GM12891 (cell line): ENCODE measurements at regions not wholly inside any gene's neighbourhood (a gene's known extent, or its start where the extent isn't known, plus 50 kb on each side); places are given as distances from the start of the nearest gene placed in this dataset.

ENCODE experiments used
- DNase-seq: peaks from one replicate; pipeline ENCODE4 v3.0.0; 2011; ENCODE audit warnings: low spot score; ENCODE audit not compliant: insufficient read length
- FAIRE-seq: peaks from 2 replicates; lab custom pipeline; 2011; peaks lifted over from hg19 to GRCh38; lab: Jason Lieb, UNC
- PAX5 ChIP-seq: IDR thresholded peaks from 2 replicates; pipeline ENCODE4 v1.6.1; 2011; ENCODE audit warnings: low read length, moderate library complexity, mild to moderate bottlenecking; ENCODE audit not compliant: insufficient read depth, severe bottlenecking
- POLR2A ChIP-seq: IDR thresholded peaks from 2 replicates; pipeline ENCODE4 v1.6.1; 2011; ENCODE audit warnings: low read depth, low read length, control low read depth
- POLR2AphosphoS5 ChIP-seq: IDR thresholded peaks from 2 replicates; pipeline ENCODE4 v1.6.1; 2011; ENCODE audit warnings: low read depth, low read length, control low read depth
- POU2F2 ChIP-seq: IDR thresholded peaks from 2 replicates; pipeline ENCODE4 v1.6.1; 2011; ENCODE audit warnings: low read depth, mild to moderate bottlenecking, control low read depth, low read length, moderate library complexity
- SPI1 ChIP-seq: IDR thresholded peaks from 2 replicates; pipeline ENCODE4 v1.6.1; 2011; ENCODE audit warnings: low read depth, low read length, control low read depth
- TAF1 ChIP-seq: IDR thresholded peaks from 2 replicates; pipeline ENCODE4 v1.6.1; 2011; ENCODE audit warnings: low read depth, low read length, control low read depth

DNA sequence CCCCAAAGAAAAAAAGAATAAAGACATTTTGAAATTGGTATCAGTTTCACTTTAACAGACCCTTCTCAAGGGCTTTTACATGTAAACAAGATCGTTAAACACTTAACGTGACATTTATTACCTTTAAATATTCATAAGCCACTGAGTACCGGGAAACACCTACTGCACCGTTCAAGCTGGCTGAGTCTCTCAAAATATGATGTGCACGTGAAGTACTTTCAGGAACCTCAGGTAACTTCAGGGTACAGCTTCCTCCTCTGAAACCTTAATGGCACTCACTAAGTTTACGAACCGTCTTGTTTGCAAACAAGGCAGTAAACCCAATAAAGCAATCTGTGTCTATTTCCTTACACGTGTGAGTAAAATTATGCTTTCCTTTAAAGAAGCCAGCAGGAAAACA is 105.5 kb upstream of the TENM4 start:
- FAIRE-seq = no peak
- DNase-seq = no peak
- TF ChIP-seq PAX5 (no peak), POLR2A (no peak), POU2F2 (no peak), TAF1 (no peak), SPI1 (no peak), POLR2AphosphoS5 (no peak)

DNA sequence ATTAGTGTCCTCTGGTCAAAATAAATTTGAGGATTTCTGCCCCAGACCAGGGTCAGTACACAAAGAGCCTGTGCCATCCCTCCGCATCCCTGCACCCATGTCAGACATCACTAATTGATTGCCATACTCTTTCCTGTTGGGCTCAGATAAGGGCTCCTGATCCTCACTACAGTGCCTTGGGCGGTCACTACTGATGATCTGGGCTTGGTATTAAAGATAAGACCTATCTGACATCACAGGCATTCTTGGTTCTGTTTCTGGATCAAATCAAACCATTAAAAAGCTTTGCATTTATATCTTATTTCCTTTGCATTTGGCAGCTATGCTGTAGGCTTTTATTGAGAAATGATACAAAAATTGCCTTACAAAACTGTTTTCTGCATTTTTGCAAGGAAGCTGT is 103.5 kb upstream of the TENM4 start:
- no peak for FAIRE-seq

GRCh38 chr11:79543101-79543500 is 102.3 kb upstream of the TENM4 start:
- TF ChIP-seq POLR2A = no peak
- no peak for TF ChIP-seq PAX5
- no peak for TF ChIP-seq SPI1
- FAIRE-seq (no peak), DNase-seq (no peak)

More for the DNA sequence above, 103.5 kb upstream of the TENM4 start:
- no peak for DNase-seq
- TF ChIP-seq PAX5 = no peak

DNA sequence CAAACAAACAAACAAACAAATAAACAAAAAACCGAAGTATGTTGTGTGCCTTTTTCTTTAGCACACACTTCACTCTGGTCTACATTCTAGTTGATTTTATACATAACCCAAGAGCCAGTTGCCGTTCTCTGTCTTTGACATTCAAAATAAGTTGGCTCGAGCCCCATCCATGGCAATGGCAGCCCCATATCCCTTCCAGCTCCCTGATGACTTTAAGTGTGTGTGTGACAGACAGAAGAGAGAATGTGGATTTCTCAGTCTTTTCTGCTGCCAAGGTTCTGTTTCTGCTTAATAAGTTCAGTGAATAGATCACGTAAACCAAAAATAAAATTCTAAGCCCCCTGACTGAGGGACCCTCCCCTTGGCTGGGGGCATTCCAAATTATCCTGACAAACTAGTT is 100.6 kb upstream of the TENM4 start:
- DNase-seq = no peak
- TF ChIP-seq POU2F2 (no peak), POLR2A (no peak), TAF1 (no peak), PAX5 (no peak), SPI1 (no peak), POLR2AphosphoS5 (no peak)
- FAIRE-seq = no peak

- no peak for FAIRE-seq
- TF ChIP-seq POLR2AphosphoS5 (no peak), PAX5 (no peak), SPI1 (no peak), TAF1 (no peak), POLR2A (no peak), POU2F2 (no peak)
- DNase-seq = no peak
Observed at GRCh38 chr11:79538775-79539174, 97.9 kb upstream of the TENM4 start.

- FAIRE-seq = no peak
Observed at GRCh38 chr11:79536155-79536917, 95.5 kb upstream of the TENM4 start.

DNA sequence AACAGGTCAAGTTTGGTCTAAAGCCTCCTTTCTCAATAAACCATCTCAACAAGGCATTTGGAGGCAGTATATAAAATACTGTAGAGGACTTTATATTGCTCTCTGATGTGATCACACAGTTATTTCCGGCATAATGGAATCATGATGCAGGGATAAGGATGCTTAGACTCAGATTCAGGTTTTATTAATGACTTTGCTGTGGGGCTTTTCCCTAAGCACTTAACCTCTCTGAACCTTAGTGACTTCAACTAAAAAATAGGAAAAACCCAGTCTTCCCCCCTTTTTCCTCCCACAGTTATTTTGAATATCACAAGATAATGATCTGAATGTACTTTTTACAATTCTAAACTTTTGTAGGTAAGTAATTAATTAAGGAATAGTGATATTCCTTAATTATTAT is 94.8 kb upstream of the TENM4 start:
- FAIRE-seq = no peak
- TF ChIP-seq TAF1 (no peak), POU2F2 (no peak), POLR2A (no peak)
- no peak for DNase-seq

More at GRCh38 chr11:79536155-79536917, 95.5 kb upstream of the TENM4 start:
- TF ChIP-seq SPI1 (no peak), POLR2A (no peak), PAX5 (no peak), POLR2AphosphoS5 (no peak), POU2F2 (no peak), TAF1 (no peak)
- DNase-seq = no peak

DNA sequence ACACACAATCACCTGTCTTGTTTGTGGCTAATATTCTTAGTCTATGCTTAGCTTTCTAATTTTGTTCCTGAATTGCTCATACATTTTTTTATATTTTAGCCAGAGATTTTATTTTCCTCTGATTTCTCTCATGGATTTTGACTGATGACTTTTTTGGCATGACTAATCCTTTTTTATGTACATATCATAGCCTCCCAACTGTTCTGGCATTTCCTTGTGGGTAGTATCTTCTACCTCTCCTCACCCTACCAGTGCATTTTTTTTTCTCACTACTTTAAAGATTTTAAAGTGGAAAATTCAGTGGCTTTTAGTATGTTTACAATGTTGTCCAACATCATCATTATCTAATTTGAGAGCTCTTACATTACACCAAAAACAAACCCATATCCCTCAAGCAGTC is 84.4 kb upstream of the TENM4 start:
- FAIRE-seq = no peak
- TF ChIP-seq TAF1 = no peak
- no peak for TF ChIP-seq SPI1
- no peak for TF ChIP-seq POU2F2
- TF ChIP-seq PAX5 = no peak
- no peak for TF ChIP-seq POLR2A
- DNase-seq = no peak

GRCh38 chr11:79522626-79523025 is 81.8 kb upstream of the TENM4 start:
- DNase-seq = no peak
- no peak for FAIRE-seq
- TF ChIP-seq POLR2A (no peak), POLR2AphosphoS5 (no peak), TAF1 (no peak), SPI1 (no peak), POU2F2 (no peak), PAX5 (no peak)

- DNase-seq (no peak), FAIRE-seq (no peak)
- TF ChIP-seq POU2F2 (no peak), PAX5 (no peak), POLR2A (no peak), POLR2AphosphoS5 (no peak), SPI1 (no peak), TAF1 (no peak)
Observed at GRCh38 chr11:79520086-79520485, 79.3 kb upstream of the TENM4 start.

DNA sequence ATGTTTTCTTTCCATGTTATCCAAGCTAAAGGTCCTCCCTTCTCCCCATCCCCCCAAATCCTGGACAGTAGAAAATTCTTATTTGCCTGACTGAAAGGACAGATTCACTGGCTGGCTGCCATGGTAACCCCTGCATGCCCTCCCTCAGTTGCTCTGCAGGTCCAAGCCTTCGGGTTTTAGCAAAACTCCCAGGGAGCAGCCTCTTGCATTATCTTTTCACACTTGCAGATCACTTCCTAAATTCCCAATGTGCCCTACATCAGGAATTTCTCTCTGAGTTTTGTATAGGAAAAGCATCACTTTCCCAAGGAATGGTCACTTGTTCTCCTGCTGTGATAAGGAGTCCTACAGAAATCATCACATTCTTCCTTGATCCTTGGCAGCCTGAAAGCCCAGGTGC is 75.0 kb upstream of the TENM4 start:
- no peak for FAIRE-seq
- TF ChIP-seq POLR2A = no peak
- no peak for TF ChIP-seq TAF1
- no peak for TF ChIP-seq SPI1
- no peak for TF ChIP-seq POLR2AphosphoS5
- TF ChIP-seq PAX5 = no peak
- TF ChIP-seq POU2F2 = no peak

More for the DNA sequence above, 75.0 kb upstream of the TENM4 start:
- DNase-seq = no peak
